ENCODE measurements at regions not wholly inside any gene's neighbourhood (a gene's known extent, or its start where the extent isn't known, plus 50 kb on each side); places are given as distances from the start of the nearest gene placed in this dataset.
A peak's percentile ranks its signal among the peaks of the same experiment; 100 is the strongest.

GRCh38 chr18:14916851-14917250 lies 168.9 kb downstream of the ANKRD30B start:
- H3K9me3 ChIP-seq (ENCODE audit: control insufficient read depth in 1 of 2, low read length in 2 of 2): no peaks in the 10 kb centered on the region
- Mint-ChIP-seq H3K4me3 (no peak overlapping the region), H3K9me3 (peaks cover 0 to 3% (median 0%) of the 10 kb centered on the region in 8 donors), H3K27me3 (peaks cover 0 to 2% of the 10 kb centered on the region in 2 donors), H3K4me1 (no peaks in the 10 kb centered on the region), H3K36me3 (no peaks in the 10 kb centered on the region), H3K27ac (no peak overlapping the region)
- ChIA-PET CTCF (ENCODE audit: partially characterized antibody) (no interaction called here), POLR2A (ENCODE audit: partially characterized antibody) (no interaction called here)
- DNase-seq: no peak
- no peak overlapping the region for H3K27ac ChIP-seq (ENCODE audit: low read depth, low read length)
- intact Hi-C loops (cut with micrococcal nuclease): no loop called here
- H3K36me3 ChIP-seq (ENCODE audit: insufficient read depth, low read length): no peaks in the 10 kb centered on the region
- no peak overlapping the region for H3K4me3 ChIP-seq (ENCODE audit: low read length in 2 of 2)
- no peaks in the 10 kb centered on the region for H3K4me1 ChIP-seq (ENCODE audit: insufficient read depth, low read length)
- no peaks in the 10 kb centered on the region for H3K27me3 ChIP-seq (ENCODE audit: insufficient read depth, low read length)

GRCh38 chr18:14917311-14917710 lies 169.3 kb downstream of the ANKRD30B start:
- Histone ChIP-seq H3K9me3 (ENCODE audit: control insufficient read depth in 1 of 2, low read length in 2 of 2) (no peaks in the 10 kb centered on the region), H3K4me3 (ENCODE audit: low read length in 2 of 2) (no peak overlapping the region), H3K36me3 (ENCODE audit: insufficient read depth, low read length) (no peaks in the 10 kb centered on the region), H3K27ac (ENCODE audit: low read depth, low read length) (no peak overlapping the region), H3K27me3 (ENCODE audit: insufficient read depth, low read length) (no peaks in the 10 kb centered on the region), H3K4me1 (ENCODE audit: insufficient read depth, low read length) (no peaks in the 10 kb centered on the region)
- intact Hi-C loops (cut with micrococcal nuclease): no loop called here
- DNase-seq: no peak
- Mint-ChIP-seq H3K9me3 (peaks cover 0 to 2% (median 0%) of the 10 kb centered on the region in 8 donors), H3K27ac (no peak overlapping the region), H3K4me1 (no peaks in the 10 kb centered on the region), H3K27me3 (peaks cover 0 to 2% of the 10 kb centered on the region in 2 donors), H3K36me3 (no peaks in the 10 kb centered on the region), H3K4me3 (no peak overlapping the region)
- ChIA-PET POLR2A (ENCODE audit: partially characterized antibody) (no interaction called here), CTCF (ENCODE audit: partially characterized antibody) (no interaction called here)

DNA sequence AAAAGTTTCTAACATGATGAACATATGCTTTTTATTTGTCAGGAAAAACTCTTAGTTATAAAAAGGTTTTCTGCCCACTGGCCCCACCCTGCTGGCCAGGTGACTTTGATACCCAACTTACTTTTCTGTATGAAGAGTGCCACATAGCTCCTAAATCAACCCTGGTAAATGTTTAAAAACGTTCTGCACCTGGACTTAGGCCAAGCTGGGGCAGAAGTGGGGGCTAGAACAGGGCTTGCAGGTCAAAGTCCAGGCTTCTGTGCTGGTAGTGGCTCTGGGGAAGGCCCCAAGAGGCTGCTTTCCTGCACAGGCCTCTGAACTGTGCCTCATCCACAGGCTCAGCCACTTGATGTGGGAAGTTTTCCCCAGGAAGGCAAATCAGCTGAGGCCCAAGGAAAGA lies 171.7 kb downstream of the ANKRD30B start:
- H3K27me3 ChIP-seq (ENCODE audit: insufficient read depth, low read length): no peaks in the 10 kb centered on the region
- H3K36me3 ChIP-seq (ENCODE audit: insufficient read depth, low read length): no peaks in the 10 kb centered on the region
- H3K27ac Mint-ChIP-seq: no peak overlapping the region
- no peak overlapping the region for H3K4me3 ChIP-seq (ENCODE audit: low read length in 2 of 2)
- H3K9me3 Mint-ChIP-seq: no peaks in the 10 kb centered on the region
- no peak overlapping the region for H3K4me3 Mint-ChIP-seq
- no peaks in the 10 kb centered on the region for H3K4me1 ChIP-seq (ENCODE audit: insufficient read depth, low read length)
- ChIA-PET CTCF (ENCODE audit: partially characterized antibody) (no interaction called here), POLR2A (ENCODE audit: partially characterized antibody) (no interaction called here)
- H3K27ac ChIP-seq (ENCODE audit: low read depth, low read length): no peak overlapping the region
- H3K36me3 Mint-ChIP-seq: no peaks in the 10 kb centered on the region
- no peaks in the 10 kb centered on the region for H3K27me3 Mint-ChIP-seq
- peaks cover 0 to 5% (median 0%) of the 10 kb centered on the region in 4 donors for H3K4me1 Mint-ChIP-seq
- DNase-seq: no peak
- no peaks in the 10 kb centered on the region for H3K9me3 ChIP-seq (ENCODE audit: control insufficient read depth in 1 of 2, low read length in 2 of 2)
- intact Hi-C loops (cut with micrococcal nuclease): no loop called here

DNA sequence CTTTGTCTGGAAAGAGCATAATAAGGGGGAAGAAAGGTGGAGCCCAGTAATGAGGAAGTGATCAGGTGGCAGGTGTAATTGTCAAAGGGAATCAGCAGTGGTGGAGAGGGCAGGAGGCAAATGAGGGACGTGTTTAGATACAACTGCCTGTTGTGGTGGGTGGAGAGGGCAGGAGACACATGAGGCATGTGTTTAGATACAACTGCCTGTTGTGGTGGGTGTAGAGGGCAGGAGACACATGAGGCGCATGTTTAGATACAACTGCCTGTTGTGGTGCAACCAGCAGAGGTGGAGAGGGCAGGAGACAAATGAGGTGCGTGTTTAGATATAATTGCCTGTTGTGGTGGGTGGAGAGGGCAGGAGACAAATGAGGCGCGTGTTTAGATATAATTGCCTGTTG lies 173.1 kb downstream of the ANKRD30B start:
- Histone ChIP-seq H3K9me3 (ENCODE audit: control insufficient read depth in 1 of 2, low read length in 2 of 2) (no peaks in the 10 kb centered on the region), H3K27me3 (ENCODE audit: insufficient read depth, low read length) (no peaks in the 10 kb centered on the region), H3K36me3 (ENCODE audit: insufficient read depth, low read length) (no peaks in the 10 kb centered on the region), H3K4me1 (ENCODE audit: insufficient read depth, low read length) (no peaks in the 10 kb centered on the region), H3K27ac (ENCODE audit: low read depth, low read length) (no peak overlapping the region), H3K4me3 (ENCODE audit: low read length in 2 of 2) (no peak overlapping the region)
- no peaks in the 10 kb centered on the region for H3K27me3 Mint-ChIP-seq
- no peak overlapping the region for H3K4me3 Mint-ChIP-seq
- H3K9me3 Mint-ChIP-seq: no peaks in the 10 kb centered on the region
- no peak overlapping the region for H3K27ac Mint-ChIP-seq
- ChIA-PET POLR2A (ENCODE audit: partially characterized antibody) (no interaction called here), CTCF (ENCODE audit: partially characterized antibody) (no interaction called here)
- H3K4me1 Mint-ChIP-seq: peaks cover 3 to 13% (median 7%) of the 10 kb centered on the region in 4 donors
- no peak for DNase-seq
- H3K36me3 Mint-ChIP-seq: no peaks in the 10 kb centered on the region
- intact Hi-C loops (cut with micrococcal nuclease): no loop called here

DNA sequence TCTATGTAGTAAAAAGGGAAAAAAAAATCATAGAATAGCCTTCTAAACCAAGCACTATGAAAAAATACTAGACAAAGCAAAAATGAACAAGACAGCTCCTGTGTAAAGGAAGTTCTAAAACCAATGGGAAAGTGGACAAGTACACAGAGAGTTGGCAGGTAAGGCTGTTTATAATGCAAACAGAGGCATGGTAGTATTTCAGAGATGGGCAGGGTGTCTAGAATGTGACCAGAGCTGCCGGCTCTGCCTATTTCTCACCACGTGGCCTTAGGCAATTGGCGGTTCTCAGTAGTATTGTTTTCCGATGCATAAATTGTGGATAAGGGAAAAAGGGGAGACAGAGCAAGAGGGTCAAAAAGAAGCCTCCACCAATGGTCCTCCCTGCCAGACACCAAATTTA lies 173.6 kb downstream of the ANKRD30B start:
- Histone ChIP-seq H3K27me3 (ENCODE audit: insufficient read depth, low read length) (no peaks in the 10 kb centered on the region), H3K9me3 (ENCODE audit: control insufficient read depth in 1 of 2, low read length in 2 of 2) (no peaks in the 10 kb centered on the region), H3K4me3 (ENCODE audit: low read length in 2 of 2) (no peak overlapping the region), H3K36me3 (ENCODE audit: insufficient read depth, low read length) (no peaks in the 10 kb centered on the region), H3K27ac (ENCODE audit: low read depth, low read length) (no peak overlapping the region), H3K4me1 (ENCODE audit: insufficient read depth, low read length) (no peaks in the 10 kb centered on the region)
- Mint-ChIP-seq H3K9me3 (no peaks in the 10 kb centered on the region), H3K4me1 (peaks cover 3 to 13% (median 7%) of the 10 kb centered on the region in 4 donors), H3K27me3 (no peaks in the 10 kb centered on the region), H3K27ac (no peak overlapping the region), H3K4me3 (no peak overlapping the region), H3K36me3 (no peaks in the 10 kb centered on the region)
- no peak for DNase-seq
- CTCF ChIA-PET (ENCODE audit: partially characterized antibody): no interaction called here
- POLR2A ChIA-PET (ENCODE audit: partially characterized antibody): no interaction called here
- intact Hi-C loops (cut with micrococcal nuclease): no loop called here

- H3K27ac ChIP-seq (ENCODE audit: low read depth, low read length): no peak overlapping the region
- no peaks in the 10 kb centered on the region for H3K27me3 ChIP-seq (ENCODE audit: insufficient read depth, low read length)
- Mint-ChIP-seq H3K36me3 (no peaks in the 10 kb centered on the region), H3K4me3 (no peak overlapping the region), H3K9me3 (no peaks in the 10 kb centered on the region), H3K27ac (peak overlapping the region in 1 of 7 donors; percentile 62), H3K27me3 (no peaks in the 10 kb centered on the region), H3K4me1 (peaks cover 3 to 13% (median 7%) of the 10 kb centered on the region in 4 donors)
- no peak overlapping the region for H3K4me3 ChIP-seq (ENCODE audit: low read length in 2 of 2)
- no peaks in the 10 kb centered on the region for H3K4me1 ChIP-seq (ENCODE audit: insufficient read depth, low read length)
- POLR2A ChIA-PET (ENCODE audit: partially characterized antibody): no interaction called here
- no peaks in the 10 kb centered on the region for H3K36me3 ChIP-seq (ENCODE audit: insufficient read depth, low read length)
- intact Hi-C loops (cut with micrococcal nuclease): no loop called here
- DNase-seq: no peak
- no peaks in the 10 kb centered on the region for H3K9me3 ChIP-seq (ENCODE audit: control insufficient read depth in 1 of 2, low read length in 2 of 2)
- CTCF ChIA-PET (ENCODE audit: partially characterized antibody): no interaction called here
Observed at GRCh38 chr18:14922031-14922430, 174.1 kb downstream of the ANKRD30B start.

- Mint-ChIP-seq H3K4me1 (peaks cover 3 to 13% (median 7%) of the 10 kb centered on the region in 4 donors), H3K4me3 (no peak overlapping the region), H3K9me3 (no peaks in the 10 kb centered on the region), H3K27ac (no peak overlapping the region), H3K27me3 (no peaks in the 10 kb centered on the region), H3K36me3 (no peaks in the 10 kb centered on the region)
- H3K4me1 ChIP-seq (ENCODE audit: insufficient read depth, low read length): no peaks in the 10 kb centered on the region
- POLR2A ChIA-PET (ENCODE audit: partially characterized antibody): no interaction called here
- H3K36me3 ChIP-seq (ENCODE audit: insufficient read depth, low read length): no peaks in the 10 kb centered on the region
- no peak overlapping the region for H3K4me3 ChIP-seq (ENCODE audit: low read length in 2 of 2)
- no peak overlapping the region for H3K27ac ChIP-seq (ENCODE audit: low read depth, low read length)
- intact Hi-C loops (cut with micrococcal nuclease): no loop called here
- no peaks in the 10 kb centered on the region for H3K9me3 ChIP-seq (ENCODE audit: control insufficient read depth in 1 of 2, low read length in 2 of 2)
- DNase-seq: no peak
- no peaks in the 10 kb centered on the region for H3K27me3 ChIP-seq (ENCODE audit: insufficient read depth, low read length)
- CTCF ChIA-PET (ENCODE audit: partially characterized antibody): no interaction called here
Observed at GRCh38 chr18:14922965-14923565, 175.1 kb downstream of the ANKRD30B start.

GRCh38 chr18:14924226-14924625 lies 176.3 kb downstream of the ANKRD30B start:
- Mint-ChIP-seq H3K27ac (peak overlapping the region in 1 of 7 donors; percentile 67), H3K36me3 (no peaks in the 10 kb centered on the region), H3K27me3 (no peaks in the 10 kb centered on the region), H3K9me3 (peaks cover 0 to 2% (median 0%) of the 10 kb centered on the region in 8 donors), H3K4me3 (no peak overlapping the region), H3K4me1 (peaks cover 3 to 13% (median 7%) of the 10 kb centered on the region in 4 donors)
- no peaks in the 10 kb centered on the region for H3K9me3 ChIP-seq (ENCODE audit: control insufficient read depth in 1 of 2, low read length in 2 of 2)
- CTCF ChIA-PET (ENCODE audit: partially characterized antibody): no interaction called here
- DNase-seq: no peak
- no peak overlapping the region for H3K4me3 ChIP-seq (ENCODE audit: low read length in 2 of 2)
- H3K27me3 ChIP-seq (ENCODE audit: insufficient read depth, low read length): no peaks in the 10 kb centered on the region
- no peak overlapping the region for H3K27ac ChIP-seq (ENCODE audit: low read depth, low read length)
- intact Hi-C loops (cut with micrococcal nuclease): no loop called here
- H3K36me3 ChIP-seq (ENCODE audit: insufficient read depth, low read length): no peaks in the 10 kb centered on the region
- POLR2A ChIA-PET (ENCODE audit: partially characterized antibody): no interaction called here
- H3K4me1 ChIP-seq (ENCODE audit: insufficient read depth, low read length): no peaks in the 10 kb centered on the region
